Stimulated activated CD8-positive, alpha-beta memory T cell treated with anti-CD3 and anti-CD28 coated beads, Interleukin-7, amount 100 ng/mL, for 4 hours (primary cell): ENCODE measurements at regions not wholly inside any gene's neighbourhood (a gene's known extent, or its start where the extent isn't known, plus 50 kb on each side); places are given as distances from the start of the nearest gene placed in this dataset.

Source experiments
- DNase-seq, 2 donors: peaks; one replicate each; pipeline ENCODE4 v3.0.0-alpha.2; 2020; ENCODE audit warnings: low read depth in 2 of 2

- no peak for DNase-seq
Observed at GRCh38 chr13:30107521-30108136, 199.7 kb downstream of the KATNAL1 start.

GRCh38 chr13:30107121-30107520 is 200.2 kb downstream of the KATNAL1 start:
- no peak for DNase-seq

DNA sequence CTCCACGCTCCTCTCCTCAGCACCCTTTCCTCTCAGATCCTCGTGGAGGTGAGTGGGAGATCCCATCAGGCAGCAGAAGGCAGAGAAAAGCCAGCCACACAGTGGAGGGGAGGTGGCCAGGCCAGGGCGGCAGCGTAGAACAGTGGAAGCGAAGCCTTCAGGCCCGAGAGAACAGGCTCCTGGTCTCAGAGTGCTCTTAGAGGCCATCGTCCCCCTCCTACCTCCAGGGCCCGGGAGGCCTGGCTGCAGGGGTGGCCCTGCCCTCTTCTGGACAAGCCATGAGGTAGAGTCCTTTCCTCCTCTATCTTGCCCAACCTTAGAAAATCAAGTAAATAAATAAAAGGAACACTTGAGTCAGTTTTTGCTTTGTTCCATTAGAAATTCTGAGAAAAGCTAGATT is 202.0 kb downstream of the KATNAL1 start:
- no peak for DNase-seq

DNA sequence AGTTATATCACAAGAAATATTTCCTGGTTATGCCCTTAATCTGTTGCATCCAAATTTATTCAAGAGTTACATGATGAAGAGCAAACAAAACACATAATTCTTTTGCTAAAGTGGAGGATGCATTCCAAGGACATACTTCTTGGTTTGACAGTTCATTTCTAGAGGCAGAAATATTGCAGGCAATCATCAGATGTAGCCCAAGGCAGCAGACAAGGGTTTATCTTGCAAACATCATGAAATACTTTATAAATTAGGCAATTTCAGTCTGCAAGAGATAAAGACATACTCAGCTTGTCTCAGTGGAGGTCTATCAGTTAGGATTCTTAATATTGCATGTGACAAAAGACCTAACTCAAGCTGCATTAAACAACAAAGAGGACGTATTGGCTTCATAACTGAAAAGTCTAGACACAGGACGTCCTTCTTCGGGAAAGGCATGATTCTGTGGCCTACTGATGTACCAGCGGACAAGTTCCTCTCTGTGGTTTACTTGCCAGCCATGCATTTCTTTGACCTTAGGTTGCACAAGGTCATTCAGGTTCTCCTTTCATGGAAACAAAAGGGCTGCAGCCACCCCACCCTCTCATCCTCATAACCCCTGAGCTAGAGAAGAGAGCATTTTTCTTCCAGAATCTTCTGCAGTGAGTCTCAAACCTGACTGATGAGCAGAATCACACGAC is 204.1 kb downstream of the KATNAL1 start:
- DNase-seq = no peak

DNA sequence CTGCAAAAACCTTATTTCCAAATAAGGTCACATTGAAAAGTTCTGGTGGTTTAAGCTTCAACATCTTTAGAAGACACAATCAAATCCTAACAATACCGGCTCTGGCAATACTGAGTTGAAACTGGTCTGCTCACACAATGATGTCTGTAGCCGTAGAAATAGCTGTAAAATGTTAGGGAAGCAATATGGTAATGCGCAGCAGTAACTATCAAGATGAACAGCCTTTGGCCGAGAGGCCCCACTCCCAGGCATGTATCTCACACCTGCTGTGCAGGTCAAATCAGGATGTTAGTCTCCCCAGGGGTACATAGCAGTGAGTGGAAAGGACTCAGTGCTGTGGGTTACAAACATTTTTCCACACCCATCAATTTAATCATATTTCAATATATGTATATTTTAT is 207.1 kb downstream of the KATNAL1 start:
- DNase-seq = no peak

DNA sequence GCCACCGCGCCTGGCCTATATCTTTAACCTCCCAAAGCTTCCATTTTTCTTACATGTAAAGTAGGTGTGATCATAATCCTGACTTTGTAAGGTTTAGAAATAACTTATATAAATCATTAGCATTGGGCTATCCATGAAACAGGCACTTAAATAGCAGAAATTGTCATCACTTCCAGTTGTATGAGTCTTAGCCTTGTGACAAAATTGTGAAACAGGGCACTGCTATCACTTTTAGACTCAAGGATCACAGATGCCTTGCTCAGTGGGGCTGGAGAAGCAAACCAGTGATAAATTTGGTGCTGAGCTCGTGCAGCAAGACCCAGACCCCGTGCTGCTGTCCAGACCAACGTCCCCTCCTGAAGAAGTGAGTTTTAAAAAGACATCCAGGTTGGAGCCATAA is 209.7 kb downstream of the KATNAL1 start:
- no peak for DNase-seq

GRCh38 chr13:30097089-30097488 is 210.3 kb downstream of the KATNAL1 start:
- DNase-seq = no peak

GRCh38 chr13:30094015-30094414 is 213.3 kb downstream of the KATNAL1 start:
- no peak for DNase-seq

DNA sequence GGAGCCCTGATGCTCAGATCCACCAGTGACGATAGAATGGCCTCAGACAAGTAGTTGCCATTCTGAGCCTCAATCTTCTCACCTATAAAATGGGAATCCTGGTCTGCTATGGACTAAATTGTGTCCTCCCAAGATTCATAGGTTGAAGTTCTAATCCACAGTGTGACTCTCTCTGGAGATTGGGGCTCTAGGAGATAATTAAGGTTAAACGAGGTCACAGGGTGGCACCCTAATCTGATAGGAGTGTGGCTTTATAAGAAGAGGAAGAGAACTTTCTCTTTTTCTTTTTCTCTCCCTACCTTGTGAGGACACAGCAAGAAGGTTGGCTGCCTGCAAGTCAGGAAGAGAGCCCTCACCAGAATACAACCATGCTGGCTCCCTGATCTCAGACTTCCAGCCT is 214.1 kb downstream of the KATNAL1 start:
- no peak for DNase-seq

GRCh38 chr13:30091691-30092090 is 215.7 kb downstream of the KATNAL1 start:
- no peak for DNase-seq

DNA sequence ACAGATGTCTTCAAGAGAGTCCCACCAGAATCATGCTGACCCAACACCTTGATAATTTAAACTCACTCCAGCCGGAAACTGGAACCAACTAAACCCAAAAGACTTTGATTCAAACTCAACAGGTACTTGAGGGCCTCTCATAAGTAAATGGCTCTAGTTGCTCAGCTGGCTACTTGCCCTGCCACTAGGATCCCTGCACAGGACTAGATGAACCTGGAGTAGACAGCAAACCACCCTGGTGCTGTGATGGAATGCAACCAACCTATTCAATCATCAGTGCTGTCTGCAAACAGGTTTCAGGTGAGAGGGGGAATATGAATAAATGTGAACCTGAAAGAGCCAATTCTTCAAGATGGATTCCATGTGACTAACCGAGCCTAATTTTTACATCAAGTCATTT is 216.3 kb downstream of the KATNAL1 start:
- no peak for DNase-seq

GRCh38 chr13:30088312-30088855 is 219.0 kb downstream of the KATNAL1 start:
- DNase-seq = no peak

GRCh38 chr13:30085087-30085486 is 222.3 kb downstream of the KATNAL1 start:
- DNase-seq = no peak

DNA sequence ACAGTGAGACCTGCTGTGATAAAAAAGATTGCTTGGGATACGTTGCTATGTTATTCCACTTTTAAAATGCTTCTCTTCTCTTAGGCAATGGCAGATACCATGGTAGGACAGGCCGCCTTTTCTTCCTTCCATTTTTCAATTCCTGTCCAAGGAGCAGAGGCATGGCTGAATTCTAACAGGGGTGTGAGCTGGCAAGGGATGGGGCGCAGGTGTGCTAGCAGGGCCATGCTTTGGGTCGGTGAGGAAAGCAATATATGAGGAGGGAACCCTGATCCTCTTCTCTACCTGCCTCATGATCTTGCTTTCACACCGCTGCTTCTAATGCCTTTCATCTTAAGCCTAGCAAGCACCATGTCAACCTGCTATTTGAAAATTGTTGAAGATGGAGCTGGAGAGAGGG is 225.0 kb downstream of the KATNAL1 start:
- DNase-seq = no peak

GRCh38 chr13:30081331-30081730 is 226.0 kb downstream of the KATNAL1 start:
- no peak for DNase-seq

DNA sequence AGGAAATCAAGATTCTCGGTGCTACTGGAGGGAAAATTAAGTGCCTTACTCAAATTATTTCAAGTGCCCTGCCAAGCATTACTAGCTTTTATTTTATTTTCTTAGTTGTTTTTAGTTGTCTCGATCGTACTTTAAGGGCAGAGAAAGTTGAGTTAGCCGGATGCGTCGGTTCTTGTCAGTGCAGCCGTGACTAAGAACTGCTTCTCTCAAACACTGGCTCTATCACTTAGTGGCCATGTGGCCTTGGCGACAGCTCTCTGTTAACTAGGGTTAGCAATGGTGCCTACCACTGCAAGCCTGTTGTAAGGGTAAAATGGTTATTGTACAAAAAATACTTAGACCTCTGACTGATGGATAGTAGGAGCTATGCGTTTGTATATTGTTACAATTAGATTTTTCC is 227.8 kb downstream of the KATNAL1 start:
- DNase-seq = no peak

- no peak for DNase-seq
Observed at GRCh38 chr13:30078059-30078458, 227.6 kb upstream of the UBL3 start.

DNA sequence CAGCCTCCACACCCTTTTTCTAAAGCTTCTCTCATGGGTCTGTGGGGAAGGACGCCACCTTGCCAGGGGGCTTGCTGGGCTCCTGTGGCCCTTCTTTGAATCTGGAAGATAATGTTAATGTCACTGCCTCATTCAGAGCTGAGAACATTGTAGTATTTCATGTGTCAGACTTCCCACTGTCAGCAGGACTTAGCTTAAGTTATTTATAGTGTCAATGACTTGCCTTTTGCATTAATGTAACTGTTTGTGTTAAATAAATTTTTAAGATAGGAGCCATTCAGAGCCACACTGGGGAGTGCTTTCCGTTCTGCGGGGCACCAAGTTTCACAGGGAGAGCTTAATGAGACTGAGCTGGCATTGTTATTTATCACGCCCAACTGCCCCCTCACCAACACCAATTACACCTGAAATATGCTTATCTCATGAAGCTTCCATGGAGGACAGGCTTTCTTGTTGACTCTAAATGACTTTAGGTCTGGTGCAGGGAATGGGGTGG is 226.9 kb upstream of the UBL3 start:
- DNase-seq = no peak

DNA sequence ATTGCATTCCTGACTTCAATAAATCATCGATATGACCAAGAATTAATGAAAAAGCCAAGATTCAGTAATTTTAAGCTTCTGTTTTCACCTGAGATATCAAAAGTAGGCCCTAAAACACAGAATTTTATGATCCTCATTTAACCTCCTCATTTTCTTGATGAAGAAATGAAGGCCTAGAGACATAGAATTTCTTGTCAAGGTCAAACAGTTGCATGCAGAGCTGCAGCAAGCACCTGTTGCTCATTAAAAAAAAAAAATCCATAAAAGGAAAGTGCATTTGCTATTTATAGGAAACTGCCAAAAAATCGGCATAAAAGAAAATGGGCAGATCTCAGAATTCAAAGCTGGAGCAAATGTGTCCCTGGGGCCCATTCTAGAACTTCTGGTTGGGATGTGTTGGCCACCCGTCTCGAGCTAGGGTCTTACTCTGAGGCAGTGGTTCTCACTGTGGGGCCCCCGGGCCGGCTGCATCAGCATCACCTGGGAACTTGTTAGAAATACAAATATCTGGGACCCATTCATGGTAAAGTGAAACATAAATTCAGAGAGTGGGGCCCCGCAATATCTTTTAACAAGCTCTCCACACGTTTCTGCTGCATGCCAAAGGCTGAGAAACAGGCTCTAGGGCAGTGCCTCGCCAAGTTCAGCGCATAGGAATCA is 224.7 kb upstream of the UBL3 start:
- no peak for DNase-seq

- no peak for DNase-seq
Observed at GRCh38 chr13:30074431-30074830, 224.0 kb upstream of the UBL3 start.

DNA sequence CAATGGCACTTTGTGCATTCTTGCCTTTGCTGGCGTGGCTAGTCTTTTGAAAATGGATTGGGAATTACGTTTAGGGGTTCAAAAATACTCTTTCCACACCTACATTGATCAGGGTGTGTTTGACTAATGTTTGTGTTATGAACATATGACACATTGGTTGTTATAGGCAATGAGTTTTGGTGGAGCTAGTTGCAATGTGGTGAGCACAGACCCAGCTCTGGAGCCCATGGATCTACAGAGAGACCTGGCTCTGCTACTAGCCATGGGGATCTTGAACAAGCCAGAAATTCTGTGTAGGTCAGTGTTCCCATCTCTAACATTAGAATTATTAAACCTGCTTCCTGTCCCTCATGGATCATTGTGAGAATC is 222.4 kb upstream of the UBL3 start:
- no peak for DNase-seq

DNA sequence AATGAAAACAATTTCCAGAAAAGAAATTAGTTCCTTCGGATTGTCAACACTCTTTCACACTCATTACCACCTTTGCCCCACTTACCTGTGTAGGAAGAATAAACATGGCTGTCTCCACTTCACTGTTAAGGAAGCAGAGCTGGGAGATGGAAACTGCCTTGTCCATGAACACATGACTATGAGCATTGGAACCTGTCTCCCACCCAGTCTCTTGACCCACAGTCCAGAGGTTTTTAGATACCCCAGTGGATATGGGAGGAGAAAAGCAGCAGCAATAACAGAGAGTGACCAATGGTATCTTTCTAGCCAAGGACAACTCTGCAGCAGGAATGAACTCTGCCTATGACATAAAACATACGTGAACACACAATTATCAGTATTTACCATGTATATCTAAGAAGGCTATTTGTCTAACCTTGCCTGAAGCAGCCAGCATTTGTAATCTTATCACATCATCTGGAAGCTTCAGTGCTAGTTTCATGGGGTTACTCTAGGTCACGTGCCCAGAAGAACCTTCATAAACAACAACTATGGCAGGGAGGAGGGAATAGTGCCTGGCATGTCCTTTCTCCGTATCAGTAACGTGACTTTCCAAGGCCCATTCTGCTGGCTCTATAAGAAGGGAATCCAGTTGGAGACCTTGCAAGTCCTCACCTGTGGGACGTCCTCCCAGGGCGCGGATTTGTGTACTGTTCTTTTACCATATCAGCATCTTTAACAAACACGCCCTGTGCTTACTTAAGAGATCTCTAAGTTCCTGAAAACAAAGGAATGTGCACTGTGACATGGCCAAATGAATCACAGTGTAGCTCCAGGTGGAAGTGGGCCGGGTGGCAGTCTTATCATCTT is 221.8 kb upstream of the UBL3 start:
- DNase-seq = no peak
